GM12878 (cell line): ENCODE measurements at regions not wholly inside any gene's neighbourhood (a gene's known extent, or its start where the extent isn't known, plus 50 kb on each side); places are given as distances from the start of the nearest gene placed in this dataset.

Experiments
- ATAC-seq: fragments of 200-7000 bp; cut with Tn5 transposase; 3 replicates; pipeline ENCODE4 v1.9.1; 2020; ENCODE audit warnings: mild to moderate bottlenecking, moderate library complexity
- BruUV-seq: library from RNA; stranded (reverse); fragments of 400-500 nt; replicated peaks from 2 replicates; lab custom pipeline; 2021; lab: Mats Ljungman, UMichigan
- CTCF ChIA-PET: fragments of 300-600 bp; sonication (Branson Sonifier 250); formaldehyde crosslinking; extraction: SDS; loops from one replicate; lab custom pipeline; 2021; ENCODE audit warnings: inconsistent platforms; lab: Yijun Ruan, JAX
- POLR2A ChIA-PET: fragments of 350-600 bp; formaldehyde crosslinking; extraction: SDS; loops from one replicate; lab custom pipeline; 2021; ENCODE audit warnings: inconsistent platforms; lab: Charles Lee
- RAD21 ChIA-PET: fragments of 300-600 bp; sonication (Branson Sonifier 250); formaldehyde crosslinking; loops from one replicate; lab custom pipeline; 2023; ENCODE audit warnings: antibody characterized with exemption; ENCODE audit not compliant: unreplicated experiment; lab: Charles Lee
- SMC1A ChIA-PET: fragments of 300-600 bp; sonication (Branson Sonifier 250); formaldehyde crosslinking; loops from one replicate; lab custom pipeline; 2023; ENCODE audit not compliant: unreplicated experiment, uncharacterized antibody; lab: Charles Lee
- DNase-seq: peaks from one replicate; pipeline ENCODE4 v3.0.0-alpha.2; 2011; ENCODE audit warnings: low read depth, low spot score
- FAIRE-seq: peaks from 3 replicates; lab custom pipeline; 2011; peaks lifted over from hg19 to GRCh38; lab: Jason Lieb, UNC
- H2AFZ ChIP-seq: 2 replicates; pipeline ENCODE4 v1.6.0; 2011; ENCODE audit warnings: low read depth, low read length, control low read depth; ENCODE audit not compliant: control insufficient read depth
- H3K27ac ChIP-seq: 2 replicates; pipeline ENCODE4 v1.5.1; 2011; ENCODE audit warnings: control low read depth; ENCODE audit not compliant: control insufficient read depth, insufficient read depth
- H3K27me3 ChIP-seq, 2 experiments: replicated peaks in 1 of 2; 2 replicates each; pipeline versions ENCODE4 v1.6.0 to v1.6.1; 2011; ENCODE audit warnings: low read length in 1 of 2; ENCODE audit not compliant: control insufficient read depth in 2 of 2, insufficient read depth in 2 of 2
- H3K36me3 ChIP-seq, 2 experiments: 2 replicates each; pipeline ENCODE4 v1.5.1; 2011; ENCODE audit warnings: low read length in 1 of 2; ENCODE audit not compliant: control insufficient read depth in 2 of 2, insufficient read depth in 2 of 2
- H3K4me1 ChIP-seq: 2 replicates; pipeline ENCODE4 v1.6.1; 2011; ENCODE audit warnings: mild to moderate bottlenecking, low read length, moderate library complexity, mixed read lengths; ENCODE audit not compliant: control insufficient read depth, insufficient read depth
- H3K4me2 ChIP-seq: 2 replicates; pipeline ENCODE4 v1.6.0; 2011; ENCODE audit warnings: control low read depth; ENCODE audit not compliant: control insufficient read depth, insufficient read depth
- H3K4me3 ChIP-seq: fragments of 200-600 bp; sonication (generic); 2 replicates; pipeline ENCODE4 v1.5.1; 2016
- H3K79me2 ChIP-seq: 2 replicates; pipeline ENCODE4 v1.6.0; 2011; ENCODE audit warnings: low read length; ENCODE audit not compliant: control insufficient read depth, insufficient read depth
- H3K9ac ChIP-seq: 2 replicates; pipeline ENCODE4 v1.8.0; 2011; ENCODE audit warnings: low read length, control low read depth, mixed read lengths; ENCODE audit not compliant: control insufficient read depth, insufficient read depth
- H3K9me3 ChIP-seq: replicated peaks from 3 replicates; pipeline ENCODE4 v1.5.1; 2011; ENCODE audit warnings: mild to moderate bottlenecking, low read length; ENCODE audit not compliant: control insufficient read depth, insufficient read depth
- H4K20me1 ChIP-seq: 2 replicates; pipeline ENCODE4 v1.6.0; 2011; ENCODE audit not compliant: control insufficient read depth, insufficient read depth
- ATF7 ChIP-seq: fragments of 450-650 bp; IDR thresholded peaks from 2 replicates; pipeline ENCODE4 v1.6.1; 2016; ENCODE audit warnings: low read depth, mild to moderate bottlenecking
- BACH1 ChIP-seq: fragments of 450-650 bp; IDR thresholded peaks from 2 replicates; pipeline ENCODE4 v1.6.1; 2017; ENCODE audit warnings: mild to moderate bottlenecking, borderline replicate concordance
- BCL3 ChIP-seq: IDR thresholded peaks from 2 replicates; pipeline ENCODE4 v1.6.1; 2011; ENCODE audit warnings: borderline replicate concordance, low read depth, mild to moderate bottlenecking, moderate library complexity, low read length; ENCODE audit not compliant: insufficient read depth, poor library complexity, severe bottlenecking
- CREB1 ChIP-seq: IDR thresholded peaks from 2 replicates; pipeline ENCODE4 v1.6.1; 2012; ENCODE audit warnings: low read depth, mild to moderate bottlenecking, inconsistent platforms
- DPF2 ChIP-seq: fragments of 450-650 bp; IDR thresholded peaks from 2 replicates; pipeline ENCODE4 v1.6.1; 2017; ENCODE audit warnings: mild to moderate bottlenecking
- E4F1 ChIP-seq: fragments of 450-650 bp; IDR thresholded peaks from 2 replicates; pipeline ENCODE4 v1.6.1; 2018; ENCODE audit warnings: borderline replicate concordance, mild to moderate bottlenecking; ENCODE audit not compliant: partially characterized antibody
- EED ChIP-seq: sonication (generic); IDR thresholded peaks from 2 replicates; pipeline ENCODE4 v1.6.1; 2016; ENCODE audit warnings: antibody characterized with exemption, low read depth
- ELK1 ChIP-seq: IDR thresholded peaks from 2 replicates; pipeline ENCODE4 v1.6.1; 2012; ENCODE audit warnings: low read depth, low read length, improper control_type of control experiment
- EZH2 ChIP-seq: IDR thresholded peaks from 2 replicates; pipeline ENCODE4 v1.6.1; 2012; ENCODE audit warnings: low read depth, mild to moderate bottlenecking, control low read depth, inconsistent platforms, low read length, borderline replicate concordance; ENCODE audit not compliant: control insufficient read depth
- GATAD2B ChIP-seq: fragments of 450-650 bp; conservative IDR thresholded peaks from 2 replicates; pipeline ENCODE4 v1.6.1; 2017; ENCODE audit warnings: low read depth, mild to moderate bottlenecking, moderate library complexity
- IRF4 ChIP-seq: IDR thresholded peaks from 2 replicates; pipeline ENCODE4 v1.6.1; 2011; ENCODE audit warnings: low read depth, low read length
- KLF5 ChIP-seq: fragments of 450-650 bp; IDR thresholded peaks from 2 replicates; pipeline ENCODE4 v1.6.1; 2014; ENCODE audit warnings: mild to moderate bottlenecking; ENCODE audit not compliant: partially characterized antibody
- MEF2A ChIP-seq: IDR thresholded peaks from 2 replicates; pipeline ENCODE4 v1.6.1; 2011; ENCODE audit warnings: low read depth, mild to moderate bottlenecking, low read length, moderate library complexity; ENCODE audit not compliant: insufficient read depth
- MTA3 ChIP-seq: IDR thresholded peaks from 2 replicates; pipeline ENCODE4 v1.6.1; 2012; ENCODE audit warnings: low read length, inconsistent platforms, borderline replicate concordance
- POLR2A ChIP-seq: IDR thresholded peaks from 2 replicates; pipeline ENCODE4 v1.6.1; 2011; ENCODE audit warnings: low read depth, mild to moderate bottlenecking, low read length
- SMAD5 ChIP-seq: IDR thresholded peaks from 2 replicates; pipeline ENCODE4 v1.6.1; 2016; ENCODE audit warnings: antibody characterized with exemption, low read depth
- SMARCA5 ChIP-seq: fragments of 450-650 bp; IDR thresholded peaks from 2 replicates; pipeline ENCODE4 v1.6.1; 2017; ENCODE audit warnings: mild to moderate bottlenecking
- SREBF1 ChIP-seq: IDR thresholded peaks from 2 replicates; pipeline ENCODE4 v1.6.1; 2012; ENCODE audit warnings: mild to moderate bottlenecking, low read length
- ZSCAN29 ChIP-seq: fragments of 450-650 bp; IDR thresholded peaks from 2 replicates; pipeline ENCODE4 v1.6.1; 2017; ENCODE audit warnings: mild to moderate bottlenecking, moderate library complexity
- ZZZ3 ChIP-seq: IDR thresholded peaks from 2 replicates; pipeline ENCODE4 v1.6.1; 2011; ENCODE audit warnings: low read depth; ENCODE audit not compliant: control insufficient read depth, insufficient read length
- WGBS: methylation state at CpG from one replicate; pipeline ENCODE4 v1.1.6; 2016; ENCODE audit warnings: low lambda C conversion rate; ENCODE audit not compliant: insufficient replicate concordance, insufficient coverage; ENCODE audit errors: missing lambda C conversion rate; 5-methylcytosine and 5-hydroxymethylcytosine counted together
- in situ Hi-C: fragments of 300-500 bp; cut with MboI; formaldehyde crosslinking; loops from 9 replicates; pipeline ENCODE4 v1.14.3; 2018; ENCODE audit warnings: mixed read lengths
- intact Hi-C: fragments of 100-400 bp; cut with micrococcal nuclease; formaldehyde crosslinking; loops from one replicate; pipeline ENCODE4 v1.14.2; 2022; ENCODE audit not compliant: unreplicated experiment

GRCh38 chr14:34926552-34926951 lies 51.4 kb upstream of the BAZ1A start:
- in situ Hi-C loops: no loop called here
- RAD21 ChIA-PET: no interaction called here
- WGBS: 100% methylated on average over 1 of the region's 1 CpG
- no TSS peak for BruUV-seq
- TF ChIP-seq ATF7 (no peak), SMAD5 (no peak), IRF4 (no peak), MEF2A (no peak), POLR2A (no peak), SREBF1 (no peak), DPF2 (no peak), BCL3 (no peak), E4F1 (no peak), KLF5 (no peak), SMARCA5 (no peak), ELK1 (no peak), BACH1 (no peak), GATAD2B (no peak), ZZZ3 (no peak), EED (no peak), MTA3 (no peak), EZH2 (no peak), ZSCAN29 (no peak), CREB1 (no peak)
- TF ChIP-seq, all 136 proteins: peak for 0
- ChIA-PET CTCF (no interaction called here), SMC1A (no interaction called here), POLR2A (no interaction called here)
- no peak for DNase-seq
- no peak overlapping the region for H3K4me3 ChIP-seq
- H3K36me3 ChIP-seq: no peaks in the 10 kb centered on the region
- peaks cover 3% of the 10 kb centered on the region; the same call in 1 of the 2 replicates for H3K4me1 ChIP-seq
- H3K4me2 ChIP-seq: no peak overlapping the region
- FAIRE-seq: no peak
- no peaks in the 10 kb centered on the region for H4K20me1 ChIP-seq
- H3K27ac ChIP-seq: no peak overlapping the region
- intact Hi-C loops: no loop called here
- H2AFZ ChIP-seq: no peak overlapping the region
- no peaks in the 10 kb centered on the region for H3K79me2 ChIP-seq
- H3K9me3 ChIP-seq: no peaks in the 10 kb centered on the region
- no peak for ATAC-seq
- no peak overlapping the region for H3K9ac ChIP-seq
- H3K27me3 ChIP-seq: no peaks in the 10 kb centered on the region
